Activated B cell treated with CpG ODN at 0.5 μM for 24 hours (primary cell): ENCODE measurements at regions not wholly inside any gene's neighbourhood (a gene's known extent, or its start where the extent isn't known, plus 50 kb on each side); places are given as distances from the start of the nearest gene placed in this dataset.

Source experiments
- ATAC-seq: fragments of 200-7000 bp; cut with Tn5 transposase; one replicate; pipeline ENCODE4 v1.10.0; 2021; ENCODE audit warnings: low read depth, mild to moderate bottlenecking, moderate library complexity
- CTCF ChIA-PET: fragments of 350-600 bp; sonication (Branson Sonifier 250); formaldehyde crosslinking; loops from one replicate; lab custom pipeline; 2021; ENCODE audit warnings: antibody characterized with exemption; lab: Charles Lee
- POLR2A ChIA-PET: fragments of 350-600 bp; sonication (Branson Sonifier 250); formaldehyde crosslinking; loops from one replicate; lab custom pipeline; 2021; ENCODE audit warnings: antibody characterized with exemption; lab: Charles Lee
- DNase-seq: peaks from one replicate; pipeline ENCODE4 v3.0.0; 2022
- H3K27ac Mint-ChIP-seq: one replicate; pipeline ENCODE4 v1.8.0; 2020; ENCODE audit warnings: mixed read lengths
- H3K27me3 Mint-ChIP-seq: one replicate; pipeline ENCODE4 v1.8.0; 2021; ENCODE audit warnings: mixed read lengths
- H3K36me3 Mint-ChIP-seq: one replicate; pipeline ENCODE4 v1.8.0; 2021; ENCODE audit warnings: low read depth, mixed read lengths
- H3K4me1 Mint-ChIP-seq: one replicate; pipeline ENCODE4 v1.8.0; 2021; ENCODE audit warnings: mixed read lengths
- H3K4me3 Mint-ChIP-seq: one replicate; pipeline ENCODE4 v1.8.0; 2020; ENCODE audit warnings: mild to moderate bottlenecking, mixed read lengths
- H3K9me3 Mint-ChIP-seq: one replicate; pipeline ENCODE4 v1.8.0; 2020; ENCODE audit warnings: mixed read lengths
- intact Hi-C: fragments of 100-400 bp; cut with micrococcal nuclease; formaldehyde crosslinking; loops from one replicate; pipeline ENCODE4 v1.15.1; 2024
- TF ChIP-seq, protein P1 (sequence below): fragments of 200-600 bp; IDR thresholded peaks from one replicate; pipeline ENCODE4 v1.8.0; 2022; ENCODE audit warnings: antibody characterized with exemption, mild to moderate bottlenecking

DNA sequence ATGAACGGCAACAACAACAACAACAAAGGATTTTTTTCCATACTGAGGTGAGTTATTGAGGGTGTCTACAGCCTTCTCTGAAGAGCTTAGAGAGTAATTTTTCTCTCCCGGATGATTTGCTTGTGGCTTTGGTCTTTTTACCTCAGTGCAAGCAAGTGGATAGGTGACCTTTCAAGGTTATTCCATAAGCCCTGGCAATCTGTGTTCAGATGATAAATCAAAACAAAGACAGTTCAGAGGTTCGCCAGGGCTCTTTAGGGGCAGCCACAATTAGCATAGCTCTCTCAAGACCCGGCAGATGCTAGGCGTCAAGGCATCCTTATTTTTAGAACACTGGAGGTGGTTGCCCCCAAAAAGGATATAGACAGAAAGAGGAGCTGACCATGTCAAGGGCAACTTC is 417.9 kb upstream of the C9orf72 start:
- Mint-ChIP-seq H3K27ac (no peak overlapping the region), H3K9me3 (peaks cover 2% of the 10 kb centered on the region), H3K36me3 (no peaks in the 10 kb centered on the region), H3K4me3 (no peak overlapping the region), H3K27me3 (no peaks in the 10 kb centered on the region), H3K4me1 (no peaks in the 10 kb centered on the region)
- TF ChIP-seq, protein P1, sequence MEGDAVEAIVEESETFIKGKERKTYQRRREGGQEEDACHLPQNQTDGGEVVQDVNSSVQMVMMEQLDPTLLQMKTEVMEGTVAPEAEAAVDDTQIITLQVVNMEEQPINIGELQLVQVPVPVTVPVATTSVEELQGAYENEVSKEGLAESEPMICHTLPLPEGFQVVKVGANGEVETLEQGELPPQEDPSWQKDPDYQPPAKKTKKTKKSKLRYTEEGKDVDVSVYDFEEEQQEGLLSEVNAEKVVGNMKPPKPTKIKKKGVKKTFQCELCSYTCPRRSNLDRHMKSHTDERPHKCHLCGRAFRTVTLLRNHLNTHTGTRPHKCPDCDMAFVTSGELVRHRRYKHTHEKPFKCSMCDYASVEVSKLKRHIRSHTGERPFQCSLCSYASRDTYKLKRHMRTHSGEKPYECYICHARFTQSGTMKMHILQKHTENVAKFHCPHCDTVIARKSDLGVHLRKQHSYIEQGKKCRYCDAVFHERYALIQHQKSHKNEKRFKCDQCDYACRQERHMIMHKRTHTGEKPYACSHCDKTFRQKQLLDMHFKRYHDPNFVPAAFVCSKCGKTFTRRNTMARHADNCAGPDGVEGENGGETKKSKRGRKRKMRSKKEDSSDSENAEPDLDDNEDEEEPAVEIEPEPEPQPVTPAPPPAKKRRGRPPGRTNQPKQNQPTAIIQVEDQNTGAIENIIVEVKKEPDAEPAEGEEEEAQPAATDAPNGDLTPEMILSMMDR = no peak
- DNase-seq (no peak), ATAC-seq (no peak)
- intact Hi-C loops = no loop called here
- POLR2A ChIA-PET = no interaction called here
- CTCF ChIA-PET = no interaction called here

DNA sequence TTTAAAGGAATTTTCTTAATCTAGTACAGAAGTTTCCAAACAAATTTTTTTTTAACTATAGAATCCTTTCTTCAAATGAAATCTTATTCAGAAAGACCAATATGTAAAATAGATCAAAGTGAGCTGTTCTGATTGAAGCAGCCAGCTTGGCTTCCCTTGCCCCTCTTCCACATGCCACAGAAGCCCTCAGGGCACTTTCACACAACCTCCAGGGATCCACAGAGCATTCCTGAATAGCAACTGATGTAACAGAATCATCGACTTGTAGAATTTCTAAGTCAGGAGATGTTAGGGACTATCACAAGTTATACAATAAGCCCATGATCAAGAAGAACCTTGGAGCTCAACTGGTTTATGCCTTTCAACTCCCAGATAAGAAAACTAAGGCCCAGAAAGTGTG is 427.8 kb upstream of the C9orf72 start:
- TF ChIP-seq, protein P1 = no peak
- H3K27ac Mint-ChIP-seq = no peak overlapping the region
- CTCF ChIA-PET = no interaction called here
- POLR2A ChIA-PET = no interaction called here
- peaks cover 3% of the 10 kb centered on the region for H3K9me3 Mint-ChIP-seq
- H3K36me3 Mint-ChIP-seq = no peaks in the 10 kb centered on the region
- no peak for DNase-seq
- no peak overlapping the region for H3K4me3 Mint-ChIP-seq
- ATAC-seq = no peak
- intact Hi-C loops = no loop called here
- H3K27me3 Mint-ChIP-seq = no peaks in the 10 kb centered on the region
- no peaks in the 10 kb centered on the region for H3K4me1 Mint-ChIP-seq

DNA sequence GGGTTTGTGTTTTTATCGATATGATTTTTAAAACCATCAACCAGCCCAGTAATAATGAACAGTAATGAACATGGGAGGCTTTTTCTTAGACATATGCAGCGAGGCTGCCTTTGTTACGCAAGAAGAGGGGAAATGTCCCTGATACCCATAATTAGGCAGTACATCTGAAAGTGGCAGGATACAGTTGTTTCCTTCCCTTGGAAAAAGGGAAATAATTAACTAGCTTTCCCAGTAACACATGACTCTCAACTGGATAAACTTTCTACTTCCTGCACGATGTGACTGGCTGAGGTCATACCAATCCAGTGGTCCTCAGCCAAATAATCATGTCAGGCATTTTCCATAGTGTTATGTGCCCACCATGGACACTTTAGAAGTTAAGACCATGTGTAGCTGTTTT is 431.6 kb upstream of the C9orf72 start:
- no peak for DNase-seq
- no peaks in the 10 kb centered on the region for H3K27me3 Mint-ChIP-seq
- TF ChIP-seq, protein P1 = no peak
- no peak overlapping the region for H3K27ac Mint-ChIP-seq
- CTCF ChIA-PET = no interaction called here
- no peaks in the 10 kb centered on the region for H3K9me3 Mint-ChIP-seq
- H3K4me3 Mint-ChIP-seq = no peak overlapping the region
- H3K4me1 Mint-ChIP-seq = no peaks in the 10 kb centered on the region
- no peaks in the 10 kb centered on the region for H3K36me3 Mint-ChIP-seq
- POLR2A ChIA-PET = no interaction called here
- intact Hi-C loops = no loop called here
- ATAC-seq = no peak

DNA sequence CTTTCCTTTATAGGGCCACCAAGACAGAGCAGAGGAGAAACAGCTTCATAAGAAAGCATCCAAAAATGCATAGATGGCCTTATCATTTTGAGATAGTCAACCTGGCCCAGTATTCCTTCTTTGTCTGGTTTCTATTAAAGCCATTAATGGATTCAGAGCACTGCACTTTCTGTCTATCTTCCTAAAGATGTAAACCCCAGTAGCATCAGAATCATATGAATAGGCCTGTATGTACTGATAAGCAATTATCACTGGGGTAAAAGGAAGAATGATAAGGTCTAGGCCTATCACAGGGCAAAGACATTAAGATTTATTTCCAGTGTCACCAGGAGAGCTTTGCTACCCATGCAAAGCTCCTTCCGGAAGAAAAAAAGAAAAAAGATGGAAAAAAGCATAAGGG is 432.5 kb upstream of the C9orf72 start:
- Mint-ChIP-seq H3K4me1 (no peaks in the 10 kb centered on the region), H3K27ac (no peak overlapping the region), H3K27me3 (no peaks in the 10 kb centered on the region), H3K36me3 (no peaks in the 10 kb centered on the region), H3K9me3 (no peaks in the 10 kb centered on the region), H3K4me3 (no peak overlapping the region)
- ChIA-PET POLR2A (no interaction called here), CTCF (no interaction called here)
- no peak for ATAC-seq
- no peak for DNase-seq
- intact Hi-C loops = no loop called here
- TF ChIP-seq, protein P1 = no peak

DNA sequence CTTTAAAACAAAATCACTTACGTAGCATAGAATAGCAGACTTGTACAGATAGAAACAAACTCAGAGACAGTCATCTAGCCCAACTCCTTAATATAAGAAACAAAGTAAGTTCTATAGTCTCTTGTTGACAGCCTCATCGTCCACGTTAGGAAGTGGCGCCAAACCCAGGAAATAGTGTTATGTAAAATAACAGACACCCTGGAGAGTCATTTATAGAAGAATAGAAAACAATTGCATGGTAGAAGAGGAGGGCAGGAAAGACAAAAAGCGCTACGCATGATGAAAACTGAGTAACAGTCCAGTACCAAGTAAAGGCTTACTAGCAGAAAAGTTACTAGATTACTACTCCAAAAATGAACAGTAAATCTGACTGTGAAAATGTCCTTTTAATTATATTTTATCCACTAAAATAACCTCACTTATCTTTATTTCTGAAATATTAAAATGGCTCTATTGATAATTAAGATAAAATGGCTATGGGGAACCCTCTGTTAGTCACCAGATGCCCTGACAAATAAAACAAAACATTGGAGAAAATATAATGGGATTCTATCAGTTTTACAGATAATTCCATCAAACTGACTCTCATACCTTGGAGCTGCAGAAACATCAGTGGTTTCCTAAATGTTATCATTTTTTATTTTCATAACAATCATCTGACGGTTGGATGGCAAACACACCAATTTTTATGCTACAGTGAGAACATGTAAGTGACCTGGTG is 434.0 kb upstream of the C9orf72 start:
- TF ChIP-seq, protein P1 = no peak
- Mint-ChIP-seq H3K4me1 (no peaks in the 10 kb centered on the region), H3K4me3 (no peak overlapping the region), H3K9me3 (no peaks in the 10 kb centered on the region), H3K27me3 (no peaks in the 10 kb centered on the region), H3K36me3 (no peaks in the 10 kb centered on the region), H3K27ac (no peak overlapping the region)
- DNase-seq (no peak), ATAC-seq (no peak)
- CTCF ChIA-PET = no interaction called here
- POLR2A ChIA-PET = no interaction called here
- intact Hi-C loops = no loop called here
